ENCODE measurements at regions not wholly inside any gene's neighbourhood (a gene's known extent, or its start where the extent isn't known, plus 50 kb on each side); places are given as distances from the start of the nearest gene placed in this dataset.

- no peak for DNase-seq
Measured at GRCh38 chr9:126017758-126018157, 270.6 kb downstream of the PBX3 start.

- DNase-seq = no peak
Measured at GRCh38 chr9:126020836-126021235, 273.7 kb downstream of the PBX3 start.

GRCh38 chr9:126023962-126024361 lies 276.8 kb downstream of the PBX3 start:
- DNase-seq = no peak

- no peak for DNase-seq
Measured at GRCh38 chr9:126024581-126025230, 277.5 kb downstream of the PBX3 start.

GRCh38 chr9:126025991-126026390 lies 278.8 kb downstream of the PBX3 start:
- no peak for DNase-seq

GRCh38 chr9:126027566-126027965 lies 280.4 kb downstream of the PBX3 start:
- DNase-seq = no peak

GRCh38 chr9:126028746-126029145 lies 281.6 kb downstream of the PBX3 start:
- DNase-seq = no peak

GRCh38 chr9:126030716-126031115 lies 283.5 kb downstream of the PBX3 start:
- DNase-seq = no peak

GRCh38 chr9:126031116-126031515 lies 283.9 kb downstream of the PBX3 start:
- DNase-seq = no peak

GRCh38 chr9:126032135-126032534 lies 285.0 kb downstream of the PBX3 start:
- no peak for DNase-seq

- no peak for DNase-seq
Measured at GRCh38 chr9:126033318-126033717, 286.1 kb downstream of the PBX3 start.

- DNase-seq = no peak
Measured at GRCh38 chr9:126033956-126034355, 286.8 kb downstream of the PBX3 start.

GRCh38 chr9:126036881-126037291 lies 289.7 kb downstream of the PBX3 start:
- no peak for DNase-seq

- no peak for DNase-seq
Measured at GRCh38 chr9:126038790-126039189, 287.8 kb upstream of the MVB12B start.

- no peak for DNase-seq
Measured at GRCh38 chr9:126043681-126044080, 282.9 kb upstream of the MVB12B start.

- no peak for DNase-seq
Measured at GRCh38 chr9:126049088-126049487, 277.5 kb upstream of the MVB12B start.

- DNase-seq = no peak
Measured at GRCh38 chr9:126049896-126050604, 276.6 kb upstream of the MVB12B start.

- no peak for DNase-seq
Measured at GRCh38 chr9:126050605-126050990, 276.0 kb upstream of the MVB12B start.

GRCh38 chr9:126051446-126052130 lies 275.0 kb upstream of the MVB12B start:
- no peak for DNase-seq

GRCh38 chr9:126052791-126053190 lies 273.8 kb upstream of the MVB12B start:
- no peak for DNase-seq

GRCh38 chr9:126053913-126054312 lies 272.7 kb upstream of the MVB12B start:
- no peak for DNase-seq

- DNase-seq = no peak
Measured at GRCh38 chr9:126055381-126055985, 271.1 kb upstream of the MVB12B start.

- DNase-seq = no peak
Measured at GRCh38 chr9:126056312-126057021, 270.2 kb upstream of the MVB12B start.

Measured in activated CD4-positive, alpha-beta T cell treated with anti-CD3 and anti-CD28 coated beads, Interleukin-2, amount 50 U/mL, for 48 hours (primary cell).